Astrocyte of the spinal cord (primary cell): ENCODE measurements at regions not wholly inside any gene's neighbourhood (a gene's known extent, or its start where the extent isn't known, plus 50 kb on each side); places are given as distances from the start of the nearest gene placed in this dataset.

Experiments
- DNase-seq: peaks from one replicate; pipeline ENCODE4 v3.0.0; 2011; ENCODE audit warnings: low read depth, low spot score
- H3K4me3 ChIP-seq: 2 replicates; pipeline ENCODE4 v1.5.1; 2011; ENCODE audit warnings: low read depth, mild to moderate bottlenecking, low read length, moderate library complexity
- CTCF ChIP-seq: IDR thresholded peaks from 2 replicates; pipeline ENCODE4 v1.5.1; 2012; ENCODE audit warnings: low read depth, mild to moderate bottlenecking, low read length, inconsistent platforms
- in situ Hi-C: cut with HindIII; loops from 2 replicates; pipeline ENCODE4 v1.10.0; 2017; ENCODE audit warnings: low sequenced_read_pairs

- no peak for DNase-seq
- in situ Hi-C loops: no loop called here
- no peak for TF ChIP-seq CTCF
- no peak overlapping the region for H3K4me3 ChIP-seq
Observed at GRCh38 chr13:19321222-19321621, 139.6 kb upstream of the TUBA3C start.

GRCh38 chr13:19305434-19305833 is 123.8 kb upstream of the TUBA3C start:
- DNase-seq: no peak
- no peak overlapping the region for H3K4me3 ChIP-seq
- in situ Hi-C loops: no loop called here
- TF ChIP-seq CTCF: no peak

- in situ Hi-C loops: no loop called here
- no peak for DNase-seq
- no peak for TF ChIP-seq CTCF
Observed at GRCh38 chr13:19289180-19289579, 107.6 kb upstream of the TUBA3C start.

GRCh38 chr13:19283836-19284235 is 102.2 kb upstream of the TUBA3C start:
- in situ Hi-C loops: no loop called here
- no peak for TF ChIP-seq CTCF
- no peak overlapping the region for H3K4me3 ChIP-seq
- DNase-seq: no peak

More at GRCh38 chr13:19289180-19289579, 107.6 kb upstream of the TUBA3C start:
- no peak overlapping the region for H3K4me3 ChIP-seq

- TF ChIP-seq CTCF: no peak
- in situ Hi-C loops: no loop called here
- DNase-seq: no peak
- H3K4me3 ChIP-seq: no peak overlapping the region
Observed at GRCh38 chr13:19268331-19268730, 86.7 kb upstream of the TUBA3C start.

- no peak for TF ChIP-seq CTCF
- in situ Hi-C loops: no loop called here
- DNase-seq: no peak
- no peak overlapping the region for H3K4me3 ChIP-seq
Observed at GRCh38 chr13:19267746-19268145, 86.1 kb upstream of the TUBA3C start.

- no peak for DNase-seq
- H3K4me3 ChIP-seq: no peak overlapping the region
- TF ChIP-seq CTCF: no peak
- in situ Hi-C loops: no loop called here
Observed at GRCh38 chr13:19266979-19267378, 85.4 kb upstream of the TUBA3C start.
